ENCODE measurements at regions not wholly inside any gene's neighbourhood (a gene's known extent, or its start where the extent isn't known, plus 50 kb on each side); places are given as distances from the start of the nearest gene placed in this dataset.

DNA sequence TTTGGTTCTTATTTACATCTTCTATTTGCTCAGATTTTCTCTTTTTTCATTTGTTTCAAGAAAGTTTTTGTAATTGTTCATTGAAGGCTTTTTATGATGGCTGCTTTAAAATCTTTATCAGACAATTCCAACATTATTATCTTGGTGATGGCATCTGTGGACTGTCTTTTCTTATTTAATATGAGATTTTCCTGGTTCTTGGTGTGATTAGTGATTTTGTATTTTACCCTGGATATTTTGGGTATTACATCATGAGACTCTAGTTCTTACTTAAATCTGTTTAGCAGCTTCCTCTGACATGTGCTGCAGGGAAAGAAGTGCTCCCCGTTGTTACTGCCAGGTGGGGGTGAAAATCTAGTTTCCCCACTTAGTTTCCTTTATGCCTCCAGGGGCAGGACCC, 94.2 kb upstream of the ANKH start:
- DNase-seq: no peak

DNA sequence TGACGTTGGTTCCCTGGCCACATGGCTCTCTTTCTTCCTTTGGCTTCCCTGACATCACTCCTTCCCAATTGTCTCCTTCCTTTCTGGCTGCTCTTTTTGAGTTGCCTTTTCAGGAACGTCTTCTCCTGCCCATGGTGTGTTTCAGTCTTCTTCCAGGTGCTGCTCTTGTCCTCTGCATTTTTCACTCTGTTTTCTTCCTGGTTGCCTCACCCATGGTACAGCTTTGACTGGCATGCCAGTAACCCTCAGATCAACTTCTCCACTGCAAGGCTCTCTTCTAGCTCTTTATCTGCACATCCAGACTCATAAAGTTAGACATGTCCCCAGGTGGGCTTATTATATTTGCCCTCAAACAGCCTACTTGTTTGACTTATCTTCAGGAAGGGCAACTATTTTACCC, 91.0 kb upstream of the ANKH start:
- no peak for DNase-seq

DNA sequence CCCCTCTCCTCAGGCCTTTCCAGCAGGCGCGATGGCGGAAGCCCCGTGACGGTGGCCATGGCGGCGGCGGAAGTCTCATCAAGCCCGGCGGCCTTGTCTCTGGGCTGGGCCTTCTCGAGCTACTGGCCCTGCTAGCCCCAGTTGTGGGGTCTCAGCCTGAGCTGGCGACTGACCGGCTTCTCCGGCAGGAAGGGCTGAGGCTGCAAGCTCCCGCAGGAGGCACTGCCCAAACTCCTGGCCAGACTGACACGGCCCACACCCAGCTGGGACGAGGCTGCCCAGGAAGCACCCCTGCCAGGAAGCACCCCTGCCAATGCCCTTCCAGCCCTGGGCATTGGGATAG, 88.5 kb upstream of the ANKH start:
- DNase-seq: no peak

DNA sequence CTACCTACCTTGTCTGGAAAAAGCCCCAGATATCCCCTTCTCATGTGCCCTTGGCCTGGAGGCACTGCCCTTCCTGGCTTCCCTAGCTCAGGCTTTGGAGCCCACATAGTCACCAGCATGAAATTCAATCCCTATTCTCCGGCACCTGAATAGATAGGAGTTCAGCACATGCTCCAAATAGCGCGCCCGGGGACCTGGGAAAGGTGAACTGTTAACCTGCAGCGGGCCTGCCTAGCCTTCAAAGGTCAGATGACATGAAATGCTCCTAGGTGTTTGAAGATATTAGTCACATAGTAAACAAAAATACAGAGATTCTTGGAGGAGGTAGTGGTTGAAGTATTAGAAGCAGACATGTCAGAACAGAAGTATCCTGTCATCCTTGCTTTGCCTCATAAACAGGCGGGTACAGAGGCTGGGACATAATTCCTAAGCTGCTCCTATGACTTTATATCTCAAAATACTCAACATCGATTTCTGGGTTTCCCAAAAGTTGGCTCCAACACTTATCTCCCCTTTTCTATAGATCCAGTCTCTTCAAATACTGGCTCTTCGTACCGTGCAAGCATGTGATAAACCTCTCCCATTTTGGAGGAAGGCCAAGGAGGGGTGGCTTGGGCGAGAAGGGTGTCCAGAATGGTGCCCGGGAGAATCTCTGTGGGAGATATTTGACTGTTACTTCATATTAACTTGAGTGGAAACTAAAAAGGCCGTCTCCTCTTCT, 88.0 kb upstream of the ANKH start:
- DNase-seq: no peak

DNA sequence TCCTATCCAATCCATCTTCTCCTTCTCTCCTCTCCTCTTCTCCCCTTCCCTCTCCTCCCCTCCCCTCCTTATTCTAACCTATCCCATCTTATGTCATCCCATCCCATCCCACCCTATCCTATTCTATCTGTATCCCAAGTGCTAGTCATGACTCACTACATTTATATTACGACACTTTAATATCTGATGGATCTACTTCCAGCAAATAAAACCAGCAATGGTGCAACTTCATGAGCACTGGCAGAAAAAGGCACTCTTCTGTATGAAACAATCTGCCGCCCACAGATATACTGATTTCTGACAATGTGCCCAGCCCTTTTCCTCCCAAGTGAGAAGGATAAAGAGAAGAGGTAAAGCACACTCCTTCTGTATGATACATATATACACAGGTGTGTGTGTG, 86.6 kb upstream of the ANKH start:
- DNase-seq: no peak

DNA sequence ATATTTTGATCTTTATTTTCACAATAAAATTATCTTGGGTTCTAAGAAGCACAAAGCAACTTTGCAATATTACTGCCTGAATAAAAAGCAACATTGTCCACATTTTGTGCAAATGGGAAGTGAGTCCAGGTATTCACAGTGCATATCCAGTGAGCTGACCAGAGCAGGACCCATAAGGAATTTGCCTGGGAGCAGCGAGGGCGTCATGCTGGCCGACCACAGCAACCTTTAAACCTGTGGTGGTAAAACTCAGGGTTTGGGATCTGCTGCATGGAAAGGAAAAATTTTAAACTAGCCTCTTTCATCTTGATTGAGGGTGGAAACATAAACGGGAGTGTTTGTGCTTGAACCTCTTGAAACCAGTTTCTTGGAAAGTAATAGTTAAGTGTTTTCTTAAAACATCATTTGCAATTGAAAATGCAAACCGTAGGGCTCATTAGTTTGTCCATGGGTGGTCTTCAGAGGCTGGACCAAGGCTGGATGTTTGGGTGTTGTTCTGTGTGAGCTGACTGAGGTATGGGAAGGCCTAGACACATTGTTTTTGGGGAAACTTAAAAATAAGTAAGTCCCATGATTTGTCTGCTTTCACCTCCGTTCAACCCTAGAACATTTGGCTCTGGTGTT, 85.0 kb upstream of the ANKH start:
- DNase-seq: no peak

DNA sequence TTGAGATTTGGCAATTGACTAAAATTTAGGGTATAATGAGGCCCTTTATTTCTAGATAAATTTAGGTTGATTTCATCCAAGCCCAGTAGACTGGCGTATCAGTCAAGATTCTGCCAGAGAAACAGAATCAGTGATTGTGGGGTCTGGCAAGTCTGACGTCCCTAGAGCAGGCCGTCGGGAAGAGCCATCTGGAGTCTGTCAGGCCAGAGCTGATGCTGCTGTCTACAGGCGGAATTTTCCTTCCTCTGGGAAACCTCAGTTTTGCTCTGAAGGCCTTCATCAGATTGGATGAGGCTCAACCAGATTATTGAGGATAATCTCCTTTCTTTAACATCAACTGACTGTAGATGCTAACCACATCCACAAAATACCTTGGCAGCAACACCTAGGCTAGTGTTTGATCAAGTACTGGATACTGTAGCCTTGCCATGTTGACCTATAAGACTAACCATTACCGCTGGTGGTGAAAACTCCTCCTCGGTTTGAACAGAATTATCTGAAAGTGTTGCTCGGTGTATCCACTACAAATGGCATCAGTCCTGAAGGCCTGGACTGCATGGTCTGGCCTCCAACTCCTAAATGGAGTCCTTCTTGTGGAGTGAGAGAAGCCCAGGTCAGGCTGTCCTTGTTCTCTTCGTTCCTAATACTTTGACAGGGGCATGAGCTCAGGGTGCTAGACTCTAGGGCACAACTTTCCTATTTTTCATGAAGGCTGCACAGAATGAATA, 83.2 kb upstream of the ANKH start:
- DNase-seq: no peak

DNA sequence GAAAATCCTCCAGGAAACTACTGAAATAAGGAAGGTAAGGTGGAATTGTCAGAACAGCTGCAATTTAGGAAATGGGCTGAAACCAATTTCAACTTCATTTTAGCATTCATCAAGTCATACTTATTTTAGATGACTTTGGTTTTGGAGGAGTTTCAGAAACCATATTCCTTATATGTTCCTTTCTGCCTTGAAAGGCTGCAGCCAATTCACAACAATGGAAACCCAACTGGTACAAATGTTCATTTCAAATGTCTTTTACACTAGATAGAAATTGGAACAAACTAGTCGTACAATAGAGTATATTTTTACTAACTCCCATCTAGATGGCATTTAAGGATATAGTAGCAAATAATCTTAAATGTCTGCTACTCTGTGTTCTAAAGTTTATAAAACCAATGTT, 82.6 kb upstream of the ANKH start:
- no peak for DNase-seq

DNA sequence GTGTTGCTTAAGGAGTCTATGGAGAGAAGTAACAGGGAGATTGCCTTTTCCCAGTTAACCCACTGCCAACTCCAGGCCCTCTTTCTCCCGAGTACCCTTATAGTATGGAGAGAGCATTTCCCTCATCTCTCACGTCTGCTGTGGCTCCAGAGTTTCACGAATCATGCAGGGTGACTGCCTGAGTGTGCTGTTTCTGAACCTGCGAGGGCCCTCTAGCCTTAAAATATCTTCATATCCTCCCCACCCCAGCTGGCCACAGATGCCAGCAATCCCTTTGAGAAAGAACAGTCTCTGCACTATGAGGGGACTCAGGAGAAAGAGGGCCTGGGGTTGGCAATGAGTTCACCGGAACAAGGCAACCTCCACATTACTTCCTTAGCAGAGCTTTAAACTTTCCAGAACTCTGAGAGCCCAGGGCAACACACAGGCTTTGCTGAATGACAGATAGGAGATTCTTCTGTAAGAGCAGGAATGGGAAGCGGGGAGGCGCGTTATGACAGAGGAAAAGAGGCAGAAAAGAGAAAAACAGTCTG, 81.6 kb upstream of the ANKH start:
- no peak for DNase-seq

DNA sequence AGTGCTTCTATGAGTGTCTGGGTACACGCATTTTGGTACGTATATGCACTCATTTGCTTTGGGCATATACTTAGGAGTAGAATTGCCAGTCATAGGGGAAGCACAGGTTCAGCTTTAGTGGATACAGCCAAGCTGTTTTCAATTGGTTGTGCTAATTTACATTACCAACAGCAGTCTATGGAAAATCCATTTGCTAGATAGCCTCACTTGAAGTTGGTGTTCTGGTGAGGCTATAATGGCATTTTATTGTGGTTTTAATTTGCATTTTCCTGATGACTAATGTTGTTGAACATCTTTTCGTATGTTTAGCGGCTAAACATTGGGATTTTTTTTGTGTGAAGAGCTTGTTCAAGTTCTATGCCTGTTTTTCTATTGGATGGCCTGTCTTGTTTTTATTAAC, 76.8 kb upstream of the ANKH start:
- DNase-seq: no peak

DNA sequence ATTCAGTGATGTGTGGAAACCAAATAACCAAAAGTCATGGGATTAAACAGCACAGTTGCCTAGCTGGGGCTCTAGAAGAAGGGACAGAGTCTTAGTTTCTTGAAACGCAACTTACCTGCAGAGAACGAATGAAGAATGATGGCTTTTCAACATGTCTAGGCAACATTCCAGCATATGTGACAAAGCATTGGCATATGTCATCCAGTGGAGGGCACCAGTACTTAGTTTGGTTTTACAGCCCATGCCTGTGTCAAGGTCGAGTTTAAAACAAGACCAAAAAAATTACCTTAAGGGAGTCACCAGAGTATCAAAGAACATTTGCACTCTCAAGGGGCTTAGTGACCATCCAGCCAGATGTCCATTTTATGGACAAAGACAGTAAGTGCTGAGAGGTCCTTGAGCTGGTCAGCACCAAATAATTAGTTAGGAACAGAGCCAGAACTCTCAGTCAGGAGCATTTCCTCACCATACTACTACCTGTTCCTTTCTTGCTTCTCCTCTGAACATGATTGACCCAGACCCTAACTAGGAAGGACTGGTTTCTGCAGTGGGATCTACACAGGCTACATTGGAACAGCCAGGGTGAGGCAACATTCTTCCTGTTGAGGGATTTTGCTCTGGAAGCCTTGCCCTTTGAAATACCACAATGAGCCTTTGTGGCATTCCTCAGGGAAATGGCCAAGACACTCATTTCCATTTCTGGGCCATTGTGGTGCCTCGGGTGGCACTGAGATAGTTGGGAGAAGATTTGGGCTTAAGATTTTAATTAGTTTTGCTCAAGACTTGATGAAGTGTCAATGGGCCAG, 75.4 kb upstream of the ANKH start:
- DNase-seq: peak; percentile 3

DNA sequence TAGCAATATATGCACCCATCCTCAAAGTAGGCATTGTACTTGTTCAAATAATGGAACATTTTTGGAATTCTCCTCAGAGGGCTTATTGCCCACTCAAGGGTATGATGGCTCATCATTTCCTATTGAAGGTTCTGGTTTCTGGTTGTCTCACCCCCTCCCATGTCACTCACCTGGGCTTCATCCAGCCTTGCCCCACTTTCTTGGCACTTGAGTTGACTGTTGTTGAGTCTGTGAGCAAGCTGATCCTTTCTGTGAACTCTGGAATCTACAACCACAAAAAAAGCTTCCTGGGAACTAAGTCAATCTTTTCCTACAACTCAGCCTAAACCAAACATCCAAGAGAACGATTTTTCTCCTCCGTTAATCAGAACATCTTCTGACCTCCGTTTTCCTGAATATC, 73.9 kb upstream of the ANKH start:
- no peak for DNase-seq

DNA sequence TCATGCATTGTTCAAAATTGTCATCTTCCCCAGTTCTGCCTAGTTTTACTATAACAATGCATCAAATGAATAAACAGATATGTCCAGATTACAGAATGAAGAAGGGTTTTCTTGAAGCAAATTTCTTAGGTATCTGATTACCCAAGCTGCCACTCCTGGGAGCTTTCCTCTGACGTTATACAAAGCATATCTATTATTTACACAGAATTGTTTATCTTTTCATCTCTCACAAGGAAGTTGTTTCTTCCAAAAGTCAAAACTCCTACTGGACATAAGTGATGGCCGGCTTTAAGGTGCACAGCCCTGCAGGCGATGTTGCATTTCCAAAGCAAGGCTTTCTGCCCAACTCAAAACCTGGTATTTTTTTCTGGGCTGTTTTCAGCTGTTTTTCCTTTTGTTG, 73.4 kb upstream of the ANKH start:
- DNase-seq: no peak

DNA sequence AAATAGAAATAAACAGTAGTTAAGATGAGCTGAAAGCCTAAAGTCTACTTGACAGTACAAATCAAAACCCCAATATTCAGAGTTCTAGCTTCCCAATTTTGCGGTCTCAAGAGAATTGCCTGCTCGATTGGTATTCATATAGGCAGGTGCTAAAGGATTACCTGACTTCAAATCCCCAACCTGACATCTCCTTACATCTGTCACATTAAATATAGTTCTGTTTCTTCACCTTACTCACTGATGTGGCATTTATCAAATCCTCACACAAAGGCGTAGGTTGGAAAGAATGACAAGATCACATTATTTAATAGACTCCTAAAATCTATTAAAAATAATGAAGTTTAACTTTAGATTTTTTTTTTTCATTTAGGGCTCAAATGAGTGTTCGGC, 72.8 kb upstream of the ANKH start:
- no peak for DNase-seq

DNA sequence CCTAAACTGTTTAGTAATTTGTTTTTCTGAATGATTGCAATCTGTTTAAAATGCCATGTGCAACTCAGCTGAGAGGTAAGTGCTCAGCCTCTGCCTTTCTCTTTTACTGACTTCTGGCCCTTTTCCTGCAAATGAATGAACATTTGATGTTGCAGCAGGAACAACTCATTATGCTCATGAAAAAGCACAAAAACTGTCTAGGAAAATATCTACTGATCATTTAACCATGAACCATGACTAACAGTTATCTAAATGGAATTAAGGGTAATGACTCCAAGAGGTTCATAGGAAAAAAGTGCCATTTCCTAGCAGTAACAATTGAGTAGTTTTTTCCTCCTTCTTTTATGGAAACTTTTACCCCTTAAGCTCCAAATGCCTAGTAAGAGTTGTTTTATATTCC, 70.6 kb upstream of the ANKH start:
- DNase-seq: no peak

DNA sequence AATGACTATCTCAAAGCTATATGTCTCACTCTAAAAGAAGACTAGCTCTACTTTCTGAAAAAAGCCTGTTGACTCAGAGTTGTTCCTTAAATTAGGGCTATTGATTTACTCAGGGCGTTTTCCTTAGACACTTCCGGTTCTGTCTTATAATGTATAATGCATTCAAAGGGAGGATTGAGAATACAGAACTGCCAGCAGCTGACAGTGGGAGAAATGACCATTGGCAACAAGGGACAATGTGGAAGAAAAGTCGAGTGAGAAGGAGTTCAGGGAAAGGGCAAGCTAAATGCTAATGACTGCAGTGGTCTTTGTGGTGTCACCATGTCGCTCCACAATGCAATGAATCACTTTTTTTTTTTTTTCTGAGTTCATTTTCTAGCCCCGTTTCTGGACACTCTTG, 65.7 kb upstream of the ANKH start:
- DNase-seq: no peak

DNA sequence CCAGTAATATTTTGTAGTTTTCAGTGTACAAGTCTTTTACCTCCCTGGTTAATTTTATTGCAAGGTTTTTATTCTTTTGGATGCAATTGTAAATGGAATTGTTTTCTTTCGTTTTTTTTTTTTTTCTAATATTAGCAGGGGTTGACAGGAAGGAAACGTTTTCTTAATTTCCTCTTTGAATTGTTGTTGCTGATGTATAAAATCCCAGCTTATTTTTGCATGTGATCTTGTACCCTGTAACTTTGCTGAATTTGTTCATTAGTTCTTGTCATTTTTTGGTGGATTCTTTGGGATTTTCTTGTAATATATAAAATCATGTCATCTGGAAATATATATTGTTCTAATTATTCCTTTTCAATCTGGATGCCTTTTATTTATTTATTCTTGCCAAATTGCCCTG, 65.0 kb upstream of the ANKH start:
- no peak for DNase-seq

DNA sequence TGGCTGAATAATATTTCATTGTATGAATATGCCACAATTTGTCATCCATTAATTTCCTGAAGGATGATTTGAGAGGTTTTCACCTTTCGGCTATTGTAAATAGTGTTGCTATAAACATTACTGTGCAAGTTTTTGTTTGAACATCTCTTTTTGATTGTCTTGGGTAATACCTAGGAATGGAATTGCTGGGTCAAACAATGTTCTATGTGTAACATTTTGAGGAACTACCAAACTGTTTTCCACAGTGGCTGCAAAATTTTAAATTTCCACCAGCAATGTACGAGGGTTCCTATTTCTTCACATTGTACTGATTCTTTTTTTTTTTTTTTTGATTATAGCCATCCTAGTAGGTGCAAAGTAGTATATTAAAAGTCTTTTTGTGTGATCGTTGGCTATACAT, 63.8 kb upstream of the ANKH start:
- no peak for DNase-seq

DNA sequence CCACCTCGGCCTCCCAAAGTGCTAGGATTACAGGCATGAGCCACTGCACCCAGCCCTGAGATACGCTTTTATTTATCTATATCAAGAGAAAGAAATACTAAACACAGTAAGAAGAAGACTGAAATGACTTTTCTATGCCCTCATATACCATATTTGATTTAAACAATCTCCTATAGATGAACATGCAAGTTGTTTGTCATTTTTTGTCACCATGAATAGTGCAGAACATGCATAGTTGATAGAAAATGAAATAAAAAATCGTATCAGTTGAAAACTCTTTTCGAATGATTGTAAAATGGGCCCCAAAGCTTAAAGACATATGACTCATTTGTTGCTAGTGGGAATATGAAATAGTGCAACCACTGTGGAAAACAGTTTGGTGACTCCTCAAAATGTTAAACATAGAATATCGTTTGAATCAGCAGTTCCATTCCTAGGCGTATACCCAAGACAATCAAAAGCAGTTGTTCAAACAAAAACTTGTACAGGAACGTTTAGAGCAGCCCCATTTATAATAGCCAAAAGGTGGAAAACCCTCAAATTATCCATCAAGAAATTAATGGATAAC, 61.4 kb upstream of the ANKH start:
- DNase-seq: no peak

DNA sequence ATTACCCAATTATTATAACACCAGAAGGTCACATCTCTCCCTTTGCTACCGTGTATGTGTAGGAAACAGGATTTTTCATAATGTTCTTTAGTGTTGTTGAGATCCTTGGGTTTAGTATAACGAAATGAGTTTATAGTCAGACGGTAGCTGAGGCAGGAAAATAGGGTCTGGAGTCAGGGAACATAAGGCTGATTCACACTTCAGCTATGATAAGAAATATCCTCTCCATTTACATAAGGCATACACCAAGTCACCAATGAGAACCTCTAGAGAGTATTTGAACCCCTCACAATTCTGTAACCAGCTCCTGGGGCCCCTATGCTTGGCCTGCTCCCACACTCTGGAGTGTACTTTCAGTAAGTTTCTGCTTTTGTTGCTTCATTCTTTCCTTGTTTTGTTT, 58.9 kb upstream of the ANKH start:
- DNase-seq: no peak

DNA sequence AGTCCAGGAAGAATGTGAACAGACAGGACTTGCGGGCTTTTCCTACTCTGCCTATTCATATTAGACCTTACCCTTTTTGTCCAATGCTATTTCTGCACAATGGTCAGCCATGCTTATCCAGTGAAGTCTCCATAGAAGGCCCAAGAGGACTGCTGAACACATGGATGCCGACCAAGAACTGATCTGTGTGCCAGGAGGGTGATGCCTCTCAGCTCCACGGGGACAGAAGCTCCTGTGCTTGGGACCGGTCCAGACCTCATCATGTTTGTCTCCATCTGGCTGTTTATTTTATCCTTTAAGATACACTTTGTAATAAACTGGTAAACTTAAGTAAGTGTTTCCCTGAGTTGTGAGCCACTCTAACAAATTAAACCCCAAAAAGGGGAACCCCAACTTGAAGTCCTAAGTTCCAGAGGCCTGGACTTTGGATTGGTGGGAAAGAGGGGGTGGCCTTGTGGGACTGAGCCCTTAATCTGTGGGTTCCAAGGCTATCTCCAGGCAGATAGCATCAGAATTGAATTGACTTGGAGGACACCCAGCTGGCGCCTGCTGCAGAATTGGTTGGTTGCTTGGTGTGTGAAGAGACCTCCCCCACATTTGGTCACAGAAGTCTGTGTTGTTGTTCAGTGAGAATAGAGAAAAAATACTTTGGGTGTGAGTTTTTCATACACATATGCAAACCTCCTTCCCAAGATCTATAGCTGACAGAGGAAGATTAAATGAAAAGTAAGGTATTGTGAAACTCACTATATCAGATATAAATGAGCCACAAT, 57.9 kb upstream of the ANKH start:
- no peak for DNase-seq

DNA sequence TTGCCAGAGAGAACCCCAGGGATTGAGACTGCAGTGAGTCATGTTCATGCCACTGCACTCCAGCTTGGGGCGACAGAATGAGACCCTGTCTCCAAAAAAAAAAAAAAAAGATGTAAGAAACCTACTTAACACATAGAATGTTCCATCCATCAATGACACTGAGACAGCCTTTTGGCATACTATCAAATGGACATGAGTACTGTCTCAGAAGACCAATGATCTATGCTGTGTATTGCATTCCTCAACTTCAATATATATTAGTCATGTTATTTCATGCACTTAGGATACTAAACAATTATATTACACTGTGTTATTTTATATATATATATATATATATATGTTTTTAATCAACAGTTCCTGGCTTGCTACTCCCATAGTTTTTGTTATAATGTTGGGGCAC, 57.1 kb upstream of the ANKH start:
- DNase-seq: no peak
